ENCODE measurements at regions not wholly inside any gene's neighbourhood (a gene's known extent, or its start where the extent isn't known, plus 50 kb on each side); places are given as distances from the start of the nearest gene placed in this dataset.

GRCh38 chr20:39524371-39524911 is 562.3 kb downstream of the DHX35 start:
- peak; percentile 68 to 85 for DNase-seq

DNA sequence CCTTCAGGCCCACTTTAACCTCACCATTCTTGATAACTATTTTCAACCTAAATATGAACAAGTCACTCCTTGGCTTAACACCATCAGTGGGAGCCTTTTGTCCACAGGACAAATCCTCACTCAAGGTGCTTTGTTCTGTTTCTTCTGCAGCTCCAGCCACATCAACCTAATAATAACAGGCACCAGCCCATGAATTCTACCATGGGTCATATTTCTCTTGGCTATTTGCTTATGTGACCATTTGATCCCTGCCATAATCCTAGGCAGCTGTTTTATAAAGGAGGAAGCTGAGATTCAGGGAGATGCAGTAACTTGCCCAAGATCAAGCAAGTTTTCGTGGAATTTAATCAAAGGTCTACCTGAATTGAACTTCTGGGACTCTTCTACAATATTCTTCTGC is 561.3 kb downstream of the DHX35 start:
- DNase-seq: no peak

DNA sequence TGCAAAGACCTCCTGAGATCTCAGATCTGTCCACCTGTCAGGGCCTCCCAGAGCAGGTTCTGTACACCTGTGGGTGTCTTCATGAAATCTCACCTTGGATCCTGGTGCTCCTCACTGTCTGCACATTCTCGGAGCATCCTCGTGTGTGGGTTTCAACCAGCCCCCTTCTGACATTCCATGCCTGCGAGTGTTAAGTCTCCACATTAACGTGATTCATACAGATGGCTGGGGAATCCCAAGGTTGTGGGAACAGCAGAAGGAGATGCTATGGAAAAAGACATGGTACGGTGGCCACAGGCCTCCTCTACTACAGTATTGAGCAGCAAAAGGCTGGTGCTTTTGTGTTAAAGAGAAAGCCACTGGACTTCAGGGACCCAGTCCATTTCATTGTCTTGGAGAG is 556.5 kb downstream of the DHX35 start:
- DNase-seq: no peak

GRCh38 chr20:39516964-39517363 is 554.8 kb downstream of the DHX35 start:
- DNase-seq: no peak

GRCh38 chr20:39504710-39505094 is 542.6 kb downstream of the DHX35 start:
- DNase-seq: no peak

- no peak for DNase-seq
Measured at GRCh38 chr20:39503902-39504709, 542.0 kb downstream of the DHX35 start.

DNA sequence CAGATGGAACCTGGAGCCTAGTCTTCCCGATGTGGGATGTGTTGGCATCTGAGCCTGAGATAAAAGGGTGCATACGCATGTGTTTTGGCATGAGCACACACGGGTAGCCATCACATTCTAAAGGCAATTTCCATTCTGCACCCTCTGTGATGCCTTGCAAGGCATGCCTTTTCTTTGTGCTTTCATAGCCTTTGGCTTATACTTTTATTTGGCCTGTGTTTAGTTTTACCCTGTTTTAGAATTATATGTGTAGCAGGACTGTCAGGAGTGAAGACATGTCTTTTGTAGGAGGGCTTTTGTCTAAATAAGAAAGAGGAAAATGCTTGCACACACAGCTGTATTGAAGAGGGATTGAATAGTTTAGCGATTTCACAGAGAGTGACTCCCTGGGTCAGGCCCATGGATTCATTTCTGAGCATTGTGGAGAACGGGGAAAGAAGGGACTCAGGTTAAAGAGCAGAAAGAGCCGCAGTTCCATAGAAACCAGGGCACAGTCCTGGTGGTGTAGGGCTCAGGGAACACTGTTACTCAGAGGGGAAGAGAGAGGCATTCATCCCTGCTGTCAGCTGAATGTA is 530.2 kb downstream of the DHX35 start:
- no peak for DNase-seq

- DNase-seq: no peak
Measured at GRCh38 chr20:39491711-39492110, 529.6 kb downstream of the DHX35 start.

DNA sequence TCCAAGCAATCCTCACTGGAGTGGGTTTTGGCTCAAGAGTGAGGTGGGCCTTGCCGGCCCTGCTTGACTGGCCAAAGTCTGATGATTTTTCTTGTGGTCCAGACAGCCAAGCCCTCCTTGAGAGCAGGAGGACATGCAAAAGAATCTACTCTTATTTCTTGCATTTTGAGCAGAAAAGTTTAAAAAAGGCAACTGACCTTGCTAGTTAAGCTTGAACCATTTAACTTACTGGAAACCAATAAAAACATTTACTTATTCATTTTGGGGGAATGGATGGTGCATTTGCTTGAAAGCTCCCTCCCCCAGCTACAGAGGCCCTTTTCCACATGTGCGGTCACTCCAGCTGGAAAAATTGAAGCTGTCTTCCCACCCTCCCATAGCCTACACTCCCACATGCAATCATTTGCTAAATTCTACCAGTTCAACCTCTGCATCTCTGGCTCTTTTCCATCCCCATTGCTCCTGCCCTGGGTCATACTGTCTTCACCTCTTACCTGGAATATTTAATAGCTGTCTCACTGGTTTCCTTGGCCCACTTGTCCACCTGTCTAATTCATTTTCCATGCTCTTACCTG is 527.9 kb downstream of the DHX35 start:
- DNase-seq: no peak

GRCh38 chr20:39480276-39481043 is 518.3 kb downstream of the DHX35 start:
- no peak for DNase-seq

GRCh38 chr20:39479196-39479810 is 517.2 kb downstream of the DHX35 start:
- DNase-seq: no peak

DNA sequence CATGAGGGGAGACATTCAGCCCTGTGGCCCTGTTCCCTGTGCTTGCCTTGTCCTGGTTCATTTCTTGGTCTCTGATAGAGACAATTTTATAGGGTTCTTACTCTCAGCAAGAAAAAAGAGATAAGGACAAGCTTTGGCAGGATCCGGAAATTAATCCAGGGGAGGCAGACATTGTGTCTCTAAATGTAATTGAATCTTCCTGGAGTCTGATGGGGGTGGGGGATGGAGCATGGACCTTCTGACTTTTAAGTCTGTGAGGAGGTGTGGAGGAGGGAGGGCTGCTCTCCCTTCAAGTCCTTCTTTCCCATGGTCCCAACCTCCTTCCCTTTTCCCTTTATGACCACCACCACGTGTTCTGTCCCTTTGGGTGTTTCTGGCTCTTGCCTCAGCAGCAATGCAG is 512.7 kb downstream of the DHX35 start:
- no peak for DNase-seq

GRCh38 chr20:39473536-39473935 is 511.4 kb downstream of the DHX35 start:
- no peak for DNase-seq

GRCh38 chr20:39468703-39469102 is 506.6 kb downstream of the DHX35 start:
- DNase-seq: peak in 1 of 2 experiments; percentile 6

DNA sequence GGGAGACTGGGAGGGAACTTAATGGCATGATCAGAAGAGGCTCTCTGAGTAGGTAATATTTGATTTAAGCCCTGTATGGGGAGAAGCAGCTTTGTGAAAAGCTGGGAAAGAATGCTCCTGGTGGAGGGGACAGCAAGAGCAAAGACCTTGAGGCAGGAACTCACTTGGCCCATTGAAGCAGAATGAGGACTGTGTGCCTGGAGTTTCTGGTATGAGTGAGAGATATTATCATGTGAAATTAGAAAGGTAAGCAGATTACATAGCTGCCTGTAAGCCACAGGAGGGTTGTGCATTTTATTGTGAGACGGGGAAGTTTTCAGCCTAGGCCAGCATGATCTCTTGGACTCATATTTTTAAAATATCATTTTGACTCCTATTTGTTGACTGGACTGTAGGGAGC is 502.1 kb downstream of the DHX35 start:
- no peak for DNase-seq

- DNase-seq: no peak
Measured at GRCh38 chr20:39462416-39462945, 500.3 kb downstream of the DHX35 start.

DNA sequence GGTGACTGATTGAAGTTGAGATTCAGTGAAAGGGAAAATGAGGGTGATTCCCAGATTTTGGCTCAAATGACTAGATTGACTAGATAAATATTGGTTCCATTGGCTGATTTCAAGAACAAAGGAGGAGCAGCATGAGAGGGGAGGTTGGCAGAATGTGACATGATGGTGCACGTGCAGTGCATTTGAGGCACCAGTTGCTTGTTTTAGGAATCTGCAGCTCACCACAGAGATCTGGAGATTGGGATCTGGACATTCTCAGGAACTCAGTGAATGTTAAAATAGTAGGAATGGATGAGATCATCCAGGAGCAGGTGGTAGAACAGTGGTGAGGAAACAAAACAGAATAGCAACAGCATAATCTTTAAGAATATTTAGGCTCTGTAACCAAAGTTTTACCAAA is 496.3 kb downstream of the DHX35 start:
- DNase-seq: no peak

DNA sequence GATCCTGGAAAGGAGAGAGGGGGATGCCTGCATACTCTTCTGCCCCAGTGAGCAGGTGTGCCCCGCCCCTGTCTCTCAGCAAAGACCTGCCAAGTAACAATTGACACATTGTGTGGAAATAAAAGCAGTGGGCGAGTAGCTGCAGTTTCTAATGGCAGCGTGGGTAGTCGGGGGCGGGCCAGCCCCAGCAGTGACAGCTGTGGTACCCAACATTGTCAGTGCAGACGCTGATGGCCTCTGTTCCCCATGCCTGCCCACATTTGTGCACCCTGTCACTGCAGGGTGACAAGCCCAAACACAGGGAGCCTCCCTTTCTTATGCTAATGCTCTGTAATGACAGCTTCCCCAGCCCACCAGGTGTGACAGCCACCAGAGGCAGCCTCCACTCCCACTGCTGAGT is 491.7 kb downstream of the DHX35 start:
- DNase-seq: peak in 1 of 2 experiments; percentile 11

DNA sequence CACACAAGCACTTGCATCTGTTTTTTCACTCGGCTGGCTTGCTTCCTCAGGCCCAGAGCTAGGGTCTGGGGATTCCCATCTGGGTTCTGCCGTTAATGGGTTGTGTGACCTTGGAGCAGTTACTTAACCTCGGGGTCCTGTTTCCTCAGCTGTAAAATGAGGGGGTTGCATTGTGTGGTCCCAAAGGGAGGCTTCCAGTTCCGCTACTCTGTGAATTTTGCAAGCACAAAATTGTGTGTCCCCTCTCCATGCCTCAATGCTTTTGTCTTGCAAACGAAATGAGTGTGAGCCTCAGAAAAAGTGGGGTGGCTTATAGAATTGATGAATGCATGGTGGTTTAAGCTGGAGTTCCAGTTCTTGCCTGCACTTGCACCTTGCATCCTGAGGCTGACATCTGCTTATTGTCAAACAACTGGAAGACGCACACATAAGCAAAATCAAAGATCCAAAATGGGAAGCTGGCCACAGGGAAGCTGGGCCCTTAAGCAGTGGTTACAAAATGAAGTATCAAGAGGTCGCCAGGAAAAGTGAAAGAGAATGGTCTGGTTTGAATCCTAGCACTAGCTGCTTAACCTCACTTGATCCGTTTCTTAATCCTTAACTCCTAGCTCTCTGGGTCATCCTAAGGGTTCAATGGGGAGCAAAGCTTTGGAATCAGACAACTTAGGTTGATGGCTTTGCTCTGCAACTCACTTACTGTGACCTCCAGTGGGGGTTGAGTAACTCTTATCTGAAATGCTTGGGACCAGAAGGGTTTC is 490.6 kb downstream of the DHX35 start:
- no peak for DNase-seq

GRCh38 chr20:39451386-39451785 is 489.2 kb downstream of the DHX35 start:
- no peak for DNase-seq

GRCh38 chr20:39446397-39446796 is 484.3 kb downstream of the DHX35 start:
- DNase-seq: no peak

DNA sequence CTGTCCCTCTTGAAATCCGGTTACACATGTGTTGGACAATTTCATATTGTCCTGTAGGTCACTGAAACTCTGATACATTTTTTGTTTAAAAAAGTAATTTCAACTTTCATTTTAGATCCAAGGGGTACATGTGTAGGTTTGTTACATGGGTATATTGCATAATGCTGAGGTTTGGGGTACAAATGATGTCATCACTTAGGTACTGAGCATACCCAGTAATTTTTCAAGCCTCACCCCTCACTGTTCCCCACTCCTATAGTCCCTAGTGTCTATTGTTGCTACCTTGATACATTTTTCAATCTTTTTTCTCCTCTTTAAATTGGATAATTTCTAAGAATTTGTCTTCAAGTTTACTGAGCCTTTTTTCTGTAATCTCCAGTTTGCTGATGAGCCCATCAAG is 483.0 kb downstream of the DHX35 start:
- DNase-seq: no peak
